ENCODE measurements at regions not wholly inside any gene's neighbourhood (a gene's known extent, or its start where the extent isn't known, plus 50 kb on each side); places are given as distances from the start of the nearest gene placed in this dataset.

DNA sequence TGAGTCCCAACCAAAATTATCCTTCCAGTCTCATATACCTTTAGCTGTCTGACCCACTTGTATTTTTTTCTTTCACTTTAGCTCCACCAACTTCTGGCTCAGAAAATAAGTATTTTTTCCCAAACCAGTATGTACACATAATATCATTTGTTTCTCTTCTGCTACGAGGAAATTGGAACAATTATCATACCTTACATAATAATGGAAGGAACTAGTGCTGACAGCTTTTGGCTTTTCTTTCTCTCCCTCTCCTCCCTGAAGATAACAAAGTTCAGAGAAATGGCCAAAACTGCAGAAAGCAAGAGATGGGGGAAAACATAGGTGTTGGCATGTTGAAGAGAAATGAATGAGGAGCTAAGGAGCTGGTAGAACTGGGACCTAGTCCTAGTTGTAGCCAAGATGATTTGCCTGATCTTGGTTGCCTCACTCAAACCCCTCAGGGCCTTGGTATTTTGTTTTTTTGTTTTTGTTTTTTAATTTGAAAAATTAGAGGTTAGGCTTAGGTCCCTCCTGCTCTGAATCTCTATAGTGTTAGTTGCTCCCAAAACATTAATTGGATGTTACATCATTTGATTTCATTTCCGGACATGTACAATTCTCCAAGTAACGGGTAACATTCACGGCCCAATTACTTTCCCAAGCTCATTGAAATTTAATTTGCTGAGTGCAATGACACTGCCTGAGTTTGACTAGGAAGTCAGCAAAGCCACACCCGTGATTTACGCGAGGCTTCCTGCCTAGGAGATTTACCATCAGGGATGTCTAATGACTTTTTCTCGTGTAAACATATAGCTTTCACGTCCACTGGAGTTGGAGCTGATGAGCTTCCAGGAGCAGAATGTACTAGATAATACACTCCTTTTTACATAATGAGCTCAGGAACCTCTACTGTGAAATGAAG, 291.6 kb downstream of the TLE1 start:
- TF ChIP-seq, protein P1, sequence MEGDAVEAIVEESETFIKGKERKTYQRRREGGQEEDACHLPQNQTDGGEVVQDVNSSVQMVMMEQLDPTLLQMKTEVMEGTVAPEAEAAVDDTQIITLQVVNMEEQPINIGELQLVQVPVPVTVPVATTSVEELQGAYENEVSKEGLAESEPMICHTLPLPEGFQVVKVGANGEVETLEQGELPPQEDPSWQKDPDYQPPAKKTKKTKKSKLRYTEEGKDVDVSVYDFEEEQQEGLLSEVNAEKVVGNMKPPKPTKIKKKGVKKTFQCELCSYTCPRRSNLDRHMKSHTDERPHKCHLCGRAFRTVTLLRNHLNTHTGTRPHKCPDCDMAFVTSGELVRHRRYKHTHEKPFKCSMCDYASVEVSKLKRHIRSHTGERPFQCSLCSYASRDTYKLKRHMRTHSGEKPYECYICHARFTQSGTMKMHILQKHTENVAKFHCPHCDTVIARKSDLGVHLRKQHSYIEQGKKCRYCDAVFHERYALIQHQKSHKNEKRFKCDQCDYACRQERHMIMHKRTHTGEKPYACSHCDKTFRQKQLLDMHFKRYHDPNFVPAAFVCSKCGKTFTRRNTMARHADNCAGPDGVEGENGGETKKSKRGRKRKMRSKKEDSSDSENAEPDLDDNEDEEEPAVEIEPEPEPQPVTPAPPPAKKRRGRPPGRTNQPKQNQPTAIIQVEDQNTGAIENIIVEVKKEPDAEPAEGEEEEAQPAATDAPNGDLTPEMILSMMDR (IDR thresholded peaks at IDR 0.05; ENCODE audit: low read depth, low read length, poor library complexity, severe bottlenecking), result no peak
- TF ChIP-seq EZH2phosphoT487 (IDR thresholded peaks at IDR 0.05; ENCODE audit: borderline replicate concordance, low read length), result no peak
